Epithelial cell of proximal tubule (primary cell): ENCODE measurements at regions not wholly inside any gene's neighbourhood (a gene's known extent, or its start where the extent isn't known, plus 50 kb on each side); places are given as distances from the start of the nearest gene placed in this dataset.

Experiments used
- DNase-seq: peaks from one replicate; pipeline ENCODE4 v3.0.0-alpha.2; 2011; ENCODE audit warnings: low read depth
- H3K4me3 ChIP-seq: 2 replicates; pipeline ENCODE4 v1.5.1; 2011; ENCODE audit warnings: low read depth, mild to moderate bottlenecking, low read length
- TF ChIP-seq, protein P1 (sequence below): conservative IDR thresholded peaks from 2 replicates; pipeline ENCODE4 v1.5.1; 2012; ENCODE audit warnings: low read depth, mild to moderate bottlenecking, low read length

DNA sequence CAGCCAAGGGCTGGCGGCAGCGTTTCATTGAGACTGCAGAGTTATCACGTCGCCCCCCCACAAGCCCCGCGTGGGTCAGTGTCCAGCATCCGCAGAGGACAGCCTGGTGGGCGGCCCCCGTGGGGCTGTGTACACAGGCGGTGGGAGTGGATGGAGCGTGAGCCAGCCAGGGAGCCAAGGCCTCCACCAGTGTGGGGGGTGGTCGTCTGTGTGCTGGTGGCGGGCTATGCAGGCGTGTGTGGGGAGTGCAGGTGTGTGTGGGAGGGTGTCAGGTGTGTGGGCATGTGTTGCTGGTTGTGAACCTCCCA lies 56.5 kb upstream of the NKX1-1 start:
- TF ChIP-seq, protein P1, sequence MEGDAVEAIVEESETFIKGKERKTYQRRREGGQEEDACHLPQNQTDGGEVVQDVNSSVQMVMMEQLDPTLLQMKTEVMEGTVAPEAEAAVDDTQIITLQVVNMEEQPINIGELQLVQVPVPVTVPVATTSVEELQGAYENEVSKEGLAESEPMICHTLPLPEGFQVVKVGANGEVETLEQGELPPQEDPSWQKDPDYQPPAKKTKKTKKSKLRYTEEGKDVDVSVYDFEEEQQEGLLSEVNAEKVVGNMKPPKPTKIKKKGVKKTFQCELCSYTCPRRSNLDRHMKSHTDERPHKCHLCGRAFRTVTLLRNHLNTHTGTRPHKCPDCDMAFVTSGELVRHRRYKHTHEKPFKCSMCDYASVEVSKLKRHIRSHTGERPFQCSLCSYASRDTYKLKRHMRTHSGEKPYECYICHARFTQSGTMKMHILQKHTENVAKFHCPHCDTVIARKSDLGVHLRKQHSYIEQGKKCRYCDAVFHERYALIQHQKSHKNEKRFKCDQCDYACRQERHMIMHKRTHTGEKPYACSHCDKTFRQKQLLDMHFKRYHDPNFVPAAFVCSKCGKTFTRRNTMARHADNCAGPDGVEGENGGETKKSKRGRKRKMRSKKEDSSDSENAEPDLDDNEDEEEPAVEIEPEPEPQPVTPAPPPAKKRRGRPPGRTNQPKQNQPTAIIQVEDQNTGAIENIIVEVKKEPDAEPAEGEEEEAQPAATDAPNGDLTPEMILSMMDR = no peak
- DNase-seq = no peak
- no peak overlapping the region for H3K4me3 ChIP-seq

DNA sequence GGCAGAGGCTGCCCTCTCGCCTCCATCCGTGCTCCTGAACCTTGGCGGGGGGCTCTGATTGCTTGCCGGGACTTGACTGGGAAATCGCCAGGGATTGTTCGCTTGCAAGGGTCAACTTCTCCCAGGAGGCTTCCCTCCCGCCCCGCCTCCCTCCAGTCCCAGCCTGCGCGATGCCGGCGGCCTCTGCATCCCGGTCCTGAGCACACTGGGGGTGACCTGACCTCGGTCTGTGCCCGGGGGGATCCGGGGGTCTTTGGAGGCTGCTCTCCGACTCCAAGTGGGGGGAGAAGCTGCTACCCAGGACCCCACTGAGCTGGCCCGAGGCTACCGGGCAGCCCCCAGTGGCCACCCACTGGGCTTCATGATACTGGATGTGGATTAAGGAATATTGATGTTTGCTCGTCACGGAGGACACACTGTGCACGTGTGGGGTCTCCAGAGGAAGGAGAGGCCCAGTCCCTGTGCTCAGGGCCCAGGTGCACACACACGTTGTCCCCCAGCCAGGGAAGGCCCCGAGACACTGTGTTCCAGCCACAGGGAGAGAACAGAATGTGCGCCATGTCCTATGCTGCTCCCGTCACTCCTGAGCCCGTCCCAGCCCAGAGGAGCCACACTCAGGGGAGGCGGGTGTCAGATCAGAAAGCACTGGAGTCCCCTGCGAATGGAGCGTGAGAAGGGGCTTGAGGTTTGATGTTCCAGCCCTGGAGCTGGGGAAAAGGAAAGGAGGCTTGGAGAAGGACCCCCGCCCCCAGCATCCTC lies 55.9 kb upstream of the NKX1-1 start:
- no peak overlapping the region for H3K4me3 ChIP-seq
- TF ChIP-seq, protein P1 = no peak
- DNase-seq = no peak

DNA sequence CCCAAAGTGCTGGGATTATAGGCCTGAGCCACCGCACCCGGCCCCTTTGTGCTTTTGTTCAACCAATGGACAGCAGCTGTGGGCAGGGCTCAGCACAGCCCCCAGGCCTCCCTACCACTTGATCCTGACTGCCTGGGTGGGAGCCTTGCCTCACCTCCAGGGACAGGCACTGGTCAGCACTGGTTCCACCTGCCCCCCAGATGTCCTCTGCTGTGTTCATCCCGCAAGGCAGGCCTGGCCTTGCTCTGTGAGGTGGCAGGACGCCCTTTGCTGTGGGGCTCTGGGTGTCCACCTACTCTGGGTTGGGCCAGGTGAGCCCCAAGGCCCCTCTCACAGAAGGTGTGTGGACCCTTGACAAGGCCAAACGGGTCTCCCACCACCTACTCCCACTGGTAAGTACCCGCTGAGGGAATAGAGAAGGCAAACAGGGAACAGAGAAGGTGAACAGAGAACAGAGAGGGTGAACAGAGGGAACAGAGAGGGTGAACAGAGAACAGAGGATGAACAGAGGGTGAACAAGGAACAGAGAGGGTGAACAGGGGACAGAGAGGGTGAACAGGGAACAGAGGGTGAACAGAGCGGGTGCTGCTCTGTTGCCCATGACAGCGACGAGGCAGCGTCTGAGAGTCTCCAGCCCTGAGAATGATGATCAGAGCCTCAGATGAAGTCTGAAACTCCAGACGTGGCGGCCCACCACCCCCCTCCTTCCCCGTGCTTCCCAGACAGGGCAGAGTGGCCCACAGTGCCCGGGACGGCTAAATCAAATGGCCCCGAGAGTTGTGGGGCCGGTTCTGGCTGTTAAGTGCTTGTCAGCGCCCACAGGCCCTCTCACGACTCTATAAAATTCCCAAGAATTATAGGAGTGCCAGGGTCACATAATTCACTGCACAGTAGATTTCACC lies 55.0 kb upstream of the NKX1-1 start:
- DNase-seq = no peak
- H3K4me3 ChIP-seq = no peak overlapping the region
- TF ChIP-seq, protein P1 = no peak

DNA sequence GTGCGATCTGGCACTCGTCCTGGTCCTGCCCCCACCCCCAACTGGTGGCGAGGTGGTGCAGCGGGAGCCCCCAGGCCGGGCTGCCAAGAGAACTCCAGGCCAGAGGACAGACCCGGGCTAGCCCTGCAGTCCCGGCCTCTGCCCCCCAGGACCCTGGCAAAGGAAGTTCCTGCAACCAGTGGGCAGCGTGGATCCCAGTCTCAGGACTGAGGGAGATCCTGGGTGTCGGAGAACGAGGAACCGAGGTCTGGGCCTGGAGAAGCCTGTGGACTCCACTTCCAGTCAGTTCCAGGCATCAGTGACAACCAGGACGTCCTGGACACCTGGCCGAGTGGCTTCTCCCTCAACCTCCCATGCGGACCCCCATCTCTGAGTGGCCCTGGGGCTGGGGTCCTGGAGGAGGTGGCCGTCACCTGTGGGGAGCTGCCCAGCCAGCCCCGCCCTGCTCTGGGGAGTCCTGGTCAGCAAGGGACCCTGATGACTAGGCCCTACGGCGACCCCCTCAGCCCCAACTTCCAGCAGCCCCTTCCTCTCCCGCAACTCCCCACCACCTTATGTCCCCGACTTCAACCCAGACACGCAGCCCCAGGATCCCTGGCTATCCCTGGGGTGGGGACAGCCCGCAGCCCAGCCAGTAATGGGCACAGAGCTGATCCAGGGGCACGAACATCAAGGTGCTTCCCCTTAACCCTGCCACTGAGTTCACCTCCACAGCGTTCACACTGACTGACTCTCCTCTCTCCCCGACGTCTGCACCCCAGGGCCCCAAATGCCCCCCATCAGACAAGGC lies 53.7 kb upstream of the NKX1-1 start:
- no peak overlapping the region for H3K4me3 ChIP-seq
- no peak for DNase-seq
- TF ChIP-seq, protein P1 = no peak

DNA sequence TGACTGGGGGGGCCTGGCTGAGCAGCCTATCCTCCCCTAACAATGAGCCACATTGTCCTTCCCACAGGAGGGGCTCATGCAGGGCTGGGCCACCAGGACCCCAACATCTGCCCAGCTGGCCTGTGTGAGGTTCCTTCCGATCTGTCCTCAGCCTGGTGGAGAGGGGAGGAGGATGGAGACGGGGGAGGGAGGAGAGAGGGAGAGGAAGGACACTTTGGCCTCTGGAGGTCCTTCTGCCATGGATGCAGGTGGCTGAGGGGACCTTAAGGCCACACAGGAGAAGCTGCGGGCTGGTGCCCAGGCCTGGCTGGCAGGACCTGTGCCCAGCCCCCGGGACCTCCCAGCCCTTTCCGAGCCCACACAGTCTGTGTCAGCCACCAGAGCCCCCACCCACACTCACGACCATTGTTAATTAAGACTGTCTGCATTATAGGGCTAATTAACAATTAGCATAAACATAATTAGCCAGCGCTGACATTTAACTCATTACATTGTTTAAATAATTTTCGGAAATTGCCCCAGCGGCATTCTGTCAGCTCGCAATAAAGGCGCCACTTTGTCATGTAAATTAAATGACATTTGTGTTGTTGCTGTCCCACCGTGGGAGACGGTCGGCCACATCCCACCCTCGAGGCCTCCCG lies 53.0 kb upstream of the NKX1-1 start:
- TF ChIP-seq, protein P1 = no peak
- H3K4me3 ChIP-seq = no peak overlapping the region
- DNase-seq = no peak

DNA sequence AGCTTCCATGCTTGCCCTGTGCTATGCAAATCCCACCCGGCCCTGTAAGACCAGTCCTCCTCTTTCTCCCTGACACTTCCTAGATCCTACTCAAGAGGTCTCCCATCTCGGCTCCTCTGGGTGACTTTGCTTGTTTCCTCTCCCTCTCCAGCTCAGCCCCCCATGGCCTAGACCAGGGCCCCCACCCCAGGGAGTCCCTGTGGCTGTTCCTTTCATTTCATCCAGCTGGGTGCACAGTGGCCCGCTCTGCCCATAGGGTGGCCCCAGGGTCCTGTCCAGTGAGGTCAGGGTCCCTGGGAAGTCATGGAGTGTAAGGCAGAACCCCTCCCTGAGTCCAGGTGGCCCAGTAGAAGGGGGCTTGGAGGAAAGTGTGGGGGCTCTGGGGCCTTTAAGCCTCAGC lies 52.3 kb upstream of the NKX1-1 start:
- no peak overlapping the region for H3K4me3 ChIP-seq
- TF ChIP-seq, protein P1 = no peak
- DNase-seq = no peak
